HL-60 (cell line): ENCODE measurements at regions not wholly inside any gene's neighbourhood (a gene's known extent, or its start where the extent isn't known, plus 50 kb on each side); places are given as distances from the start of the nearest gene placed in this dataset.
"Not testable (repeated sequence)": the region's sequence is repeated elsewhere in the genome, so short reads cannot be mapped to it uniquely, and the experiment has no call there.

Experiments used
- DNase-seq, 2 experiments: peaks; one replicate each; pipeline ENCODE4 v3.0.0-alpha.2; 2010 to 2020; ENCODE audit warnings: low read depth in 1 of 2, low spot score in 1 of 2
- H3K27ac ChIP-seq: fragments of 250-450 bp; sonication (Bioruptor Pico); replicated peaks from 2 replicates; pipeline ENCODE4 v1.5.1; 2020; ENCODE audit warnings: mild to moderate bottlenecking, moderate library complexity
- H3K27me3 ChIP-seq: fragments of 250-450 bp; sonication (Bioruptor Pico); 2 replicates; pipeline ENCODE4 v1.5.1; 2021; ENCODE audit warnings: mild to moderate bottlenecking, moderate library complexity; ENCODE audit not compliant: insufficient read depth, poor library complexity, severe bottlenecking
- H3K4me3 ChIP-seq: replicated peaks from 2 replicates; pipeline ENCODE4 v1.5.1; 2011; ENCODE audit warnings: mild to moderate bottlenecking, control low read depth, low read length; ENCODE audit not compliant: insufficient read depth
- CTCF ChIP-seq: IDR thresholded peaks from one replicate; pipeline ENCODE4 v1.5.1; 2011; ENCODE audit warnings: low read length, control low read depth, inconsistent platforms; ENCODE audit not compliant: insufficient read depth
- GABPA ChIP-seq: IDR thresholded peaks from 2 replicates; pipeline ENCODE4 v1.6.1; 2012; ENCODE audit warnings: low read depth
- POLR2AphosphoS5 ChIP-seq: IDR thresholded peaks from 2 replicates; pipeline ENCODE4 v1.6.1; 2012; ENCODE audit warnings: low read depth
- REST ChIP-seq: IDR thresholded peaks from 2 replicates; pipeline ENCODE4 v1.6.1; 2012; ENCODE audit warnings: low read depth; ENCODE audit not compliant: insufficient replicate concordance
- SPI1 ChIP-seq: IDR thresholded peaks from 2 replicates; pipeline ENCODE4 v1.6.1; 2012; ENCODE audit warnings: low read depth, mild to moderate bottlenecking, borderline replicate concordance

DNA sequence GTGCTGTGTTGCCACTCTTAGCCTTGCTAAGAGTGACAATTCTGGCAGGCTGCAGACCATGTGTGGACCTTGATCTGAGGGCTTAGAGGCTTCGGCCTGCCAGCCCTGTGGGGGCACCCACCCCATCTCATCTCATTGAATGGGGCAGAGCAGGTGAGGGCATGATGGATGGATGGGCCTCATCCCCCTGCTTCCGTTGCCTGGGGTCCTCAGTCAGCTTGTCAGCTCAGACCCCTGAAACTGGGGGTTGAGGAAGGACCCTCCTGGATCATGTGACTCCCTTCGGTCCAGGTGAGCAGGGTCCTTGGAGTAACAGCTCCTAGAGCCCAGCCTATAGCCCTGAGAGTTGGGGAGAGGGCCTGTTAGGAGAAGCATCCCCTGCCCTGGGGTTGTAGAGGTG is 3076.8 kb downstream of the RPIA start:
- DNase-seq, H3K27me3 ChIP-seq, H3K4me3 ChIP-seq, H3K27ac ChIP-seq: not testable (repeated sequence)

GRCh38 chr2:91768997-91769396 is 3077.5 kb downstream of the RPIA start:
- DNase-seq, H3K4me3 ChIP-seq, H3K27me3 ChIP-seq, H3K27ac ChIP-seq: not testable (repeated sequence)

- DNase-seq, H3K4me3 ChIP-seq, H3K27me3 ChIP-seq, H3K27ac ChIP-seq: not testable (repeated sequence)
Measured at GRCh38 chr2:91770046-91770575, 3078.6 kb downstream of the RPIA start.

GRCh38 chr2:91771604-91772003 is 3080.1 kb downstream of the RPIA start:
- H3K27ac ChIP-seq, H3K27me3 ChIP-seq, DNase-seq, H3K4me3 ChIP-seq: not testable (repeated sequence)

- H3K4me3 ChIP-seq, H3K27me3 ChIP-seq, H3K27ac ChIP-seq, DNase-seq: not testable (repeated sequence)
Measured at GRCh38 chr2:91772240-91772937, 3080.9 kb downstream of the RPIA start.

DNA sequence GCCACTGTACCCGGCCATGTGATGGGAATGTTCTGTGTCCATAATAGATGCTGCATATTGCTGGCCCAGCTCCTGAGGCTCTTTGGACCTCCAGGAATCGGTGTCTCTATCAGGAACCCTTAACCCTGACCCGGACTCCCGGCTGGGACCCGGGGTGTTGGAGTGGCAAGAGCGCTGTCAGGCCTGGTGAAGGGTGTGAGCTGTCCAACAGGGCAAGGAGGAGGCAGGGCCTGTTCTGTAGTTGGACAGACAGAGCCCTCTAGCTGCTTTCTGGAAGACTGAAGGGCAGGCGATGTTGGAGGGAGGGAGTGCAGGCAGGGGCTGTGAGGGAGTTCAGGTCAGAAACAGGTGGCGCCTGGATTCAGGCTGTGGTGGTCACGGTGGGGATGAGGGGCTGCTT is 3082.3 kb downstream of the RPIA start:
- H3K27ac ChIP-seq, H3K4me3 ChIP-seq, H3K27me3 ChIP-seq, DNase-seq: not testable (repeated sequence)

GRCh38 chr2:91775193-91775592 is 3083.7 kb downstream of the RPIA start:
- H3K27ac ChIP-seq, H3K4me3 ChIP-seq, DNase-seq, H3K27me3 ChIP-seq: not testable (repeated sequence)

- H3K27me3 ChIP-seq, DNase-seq, H3K4me3 ChIP-seq, H3K27ac ChIP-seq: not testable (repeated sequence)
Measured at GRCh38 chr2:91780324-91780723, 3088.9 kb downstream of the RPIA start.

DNA sequence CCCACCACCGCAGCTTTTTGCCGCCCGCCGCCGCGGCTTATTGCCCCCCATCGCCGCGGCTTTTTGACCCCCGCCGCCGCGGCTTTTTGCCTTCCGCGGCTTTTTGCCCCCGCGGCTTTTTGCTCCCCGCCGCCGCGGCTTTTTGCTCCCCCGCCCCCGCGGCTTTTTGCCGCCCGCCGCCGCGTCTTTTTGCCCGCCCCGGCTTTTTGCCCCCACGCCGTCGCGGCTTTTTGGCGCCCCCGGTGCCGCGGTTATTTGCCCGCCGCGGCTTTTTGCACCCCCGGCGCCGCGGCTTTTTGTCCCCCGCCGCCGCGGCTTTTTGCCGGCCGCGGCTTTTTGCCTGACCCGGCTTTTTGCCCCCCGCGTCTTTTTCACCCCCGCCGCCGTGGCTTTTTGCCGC is 3061.8 kb upstream of the TEKT4 start:
- H3K4me3 ChIP-seq, H3K27me3 ChIP-seq, DNase-seq, H3K27ac ChIP-seq: not testable (repeated sequence)

DNA sequence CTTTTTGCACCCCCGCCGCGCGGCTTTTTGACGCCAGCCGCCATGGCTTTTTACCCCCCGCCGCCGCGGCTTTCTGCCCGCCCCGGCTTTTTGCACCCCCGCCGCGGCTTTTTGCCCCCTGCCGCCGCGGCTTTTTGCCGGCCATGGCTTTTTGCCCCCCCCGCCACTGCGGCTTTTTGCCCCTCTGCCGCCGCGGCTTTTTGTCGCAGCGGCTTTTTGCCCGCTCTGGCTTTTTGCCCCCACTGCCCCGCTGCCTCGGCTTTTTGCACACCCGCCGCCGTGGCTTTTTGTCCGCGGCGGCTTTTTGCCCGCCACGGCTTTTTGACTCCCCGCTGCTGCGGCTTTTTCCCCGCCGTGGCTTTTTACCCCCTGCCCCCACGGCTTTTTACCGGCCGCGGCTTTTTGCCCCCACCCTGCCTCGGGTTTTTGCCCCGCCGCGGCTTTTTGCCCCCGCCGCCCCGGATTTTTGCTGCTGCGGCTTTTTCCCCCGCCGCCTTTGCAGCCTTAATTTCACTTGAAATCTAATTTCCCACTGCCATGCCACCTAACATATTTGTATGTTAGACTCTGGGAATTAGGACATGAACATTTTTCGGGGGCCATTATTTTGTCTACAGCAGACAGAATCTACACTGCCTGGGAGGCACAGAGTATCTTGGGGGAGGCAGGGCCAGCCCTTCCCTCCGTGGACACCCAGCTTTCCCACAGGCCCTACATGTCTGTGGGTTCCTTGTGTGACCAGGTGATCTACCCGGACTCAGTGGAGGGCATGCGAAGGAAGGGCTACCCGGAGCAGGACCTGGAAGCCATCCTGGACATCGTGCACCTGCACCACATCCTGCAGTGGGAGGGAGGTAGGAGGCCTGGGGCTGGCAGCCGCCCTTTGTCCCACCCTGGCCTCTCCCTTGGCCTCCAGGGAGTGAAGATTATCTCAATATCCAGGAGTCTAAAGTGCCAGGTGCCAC is 3031.0 kb upstream of the TEKT4 start:
- DNase-seq = no peak
- TF ChIP-seq SPI1 = no peak
- TF ChIP-seq CTCF = no peak
- TF ChIP-seq POLR2AphosphoS5 = no peak
- TF ChIP-seq GABPA = no peak
- TF ChIP-seq REST = no peak
- H3K4me3 ChIP-seq = no peak overlapping the region

DNA sequence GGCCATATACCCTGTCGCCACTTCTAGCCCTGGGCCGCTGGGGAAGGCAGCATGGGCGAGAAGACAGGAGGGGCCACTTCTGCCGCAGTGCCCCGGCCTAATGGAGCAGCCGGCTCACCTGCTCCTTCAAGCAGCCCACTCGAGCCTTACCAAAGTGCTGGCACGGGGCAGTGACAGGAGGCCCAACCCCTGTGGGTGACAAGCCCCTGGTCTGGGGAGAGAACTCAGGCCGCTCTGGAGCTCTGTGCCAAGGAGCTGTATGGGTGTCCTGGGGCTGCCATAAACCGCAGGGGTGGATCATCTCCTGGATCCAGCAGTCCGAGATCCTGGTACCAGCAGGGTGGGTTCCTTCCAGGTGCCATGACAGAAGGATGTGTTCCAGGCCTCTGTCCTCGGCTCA is 3029.0 kb upstream of the TEKT4 start:
- not testable (repeated sequence) for H3K27me3 ChIP-seq, DNase-seq, H3K4me3 ChIP-seq, H3K27ac ChIP-seq

More for the DNA sequence above, 3031.0 kb upstream of the TEKT4 start:
- no peak overlapping the region for H3K27ac ChIP-seq
- no peaks in the 10 kb centered on the region for H3K27me3 ChIP-seq
